Right hindlimb (tissue), 1 donor: ENCODE measurements at regions not wholly inside any gene's neighbourhood (a gene's known extent, or its start where the extent isn't known, plus 50 kb on each side); places are given as distances from the start of the nearest gene placed in this dataset.
"Not testable (repeated sequence)": the region's sequence is repeated elsewhere in the genome, so short reads cannot be mapped to it uniquely, and the experiment has no call there.

Source experiments
- DNase-seq: peaks from one replicate; pipeline ENCODE4 v3.0.0-alpha.2; 2018

- no peak for DNase-seq
Measured at GRCh38 chrX:45445745-45446412, 245.2 kb upstream of the DIPK2B start.

GRCh38 chrX:45437186-45437585, 236.5 kb upstream of the DIPK2B start:
- DNase-seq: no peak

- DNase-seq: no peak
Measured at GRCh38 chrX:45435481-45435880, 234.8 kb upstream of the DIPK2B start.

GRCh38 chrX:45434231-45434630, 233.6 kb upstream of the DIPK2B start:
- no peak for DNase-seq

GRCh38 chrX:45428831-45429230, 228.2 kb upstream of the DIPK2B start:
- DNase-seq: no peak

GRCh38 chrX:45424326-45424725, 223.7 kb upstream of the DIPK2B start:
- no peak for DNase-seq

- no peak for DNase-seq
Measured at GRCh38 chrX:45422216-45422925, 221.7 kb upstream of the DIPK2B start.

GRCh38 chrX:45421806-45422205, 221.1 kb upstream of the DIPK2B start:
- no peak for DNase-seq

- no peak for DNase-seq
Measured at GRCh38 chrX:45404206-45404605, 203.5 kb upstream of the DIPK2B start.

- DNase-seq: no peak
Measured at GRCh38 chrX:45401923-45402322, 201.2 kb upstream of the DIPK2B start.

- not testable (repeated sequence) for DNase-seq
Measured at GRCh38 chrX:45400951-45401725, 200.5 kb upstream of the DIPK2B start.

GRCh38 chrX:45400027-45400779, 199.5 kb upstream of the DIPK2B start:
- DNase-seq: no peak

GRCh38 chrX:45385757-45386156, 185.1 kb upstream of the DIPK2B start:
- DNase-seq: no peak

GRCh38 chrX:45381841-45382240, 181.2 kb upstream of the DIPK2B start:
- DNase-seq: no peak

- no peak for DNase-seq
Measured at GRCh38 chrX:45381366-45381765, 180.7 kb upstream of the DIPK2B start.

GRCh38 chrX:45379236-45379635, 178.6 kb upstream of the DIPK2B start:
- DNase-seq: no peak

GRCh38 chrX:45372151-45372550, 171.5 kb upstream of the DIPK2B start:
- no peak for DNase-seq

GRCh38 chrX:45368705-45369104, 168.0 kb upstream of the DIPK2B start:
- no peak for DNase-seq

GRCh38 chrX:45363596-45363995, 162.9 kb upstream of the DIPK2B start:
- no peak for DNase-seq

- no peak for DNase-seq
Measured at GRCh38 chrX:45360571-45360970, 159.9 kb upstream of the DIPK2B start.

GRCh38 chrX:45358392-45358791, 157.7 kb upstream of the DIPK2B start:
- no peak for DNase-seq

- DNase-seq: no peak
Measured at GRCh38 chrX:45353456-45353855, 152.8 kb upstream of the DIPK2B start.

- DNase-seq: no peak
Measured at GRCh38 chrX:45352611-45353010, 151.9 kb upstream of the DIPK2B start.
